Left forelimb (tissue), 1 donor: ENCODE measurements at regions not wholly inside any gene's neighbourhood (a gene's known extent, or its start where the extent isn't known, plus 50 kb on each side); places are given as distances from the start of the nearest gene placed in this dataset.

ENCODE experiments used
- DNase-seq: peaks from one replicate; pipeline ENCODE4 v3.0.0-alpha.2; 2018; ENCODE audit warnings: low spot score

DNA sequence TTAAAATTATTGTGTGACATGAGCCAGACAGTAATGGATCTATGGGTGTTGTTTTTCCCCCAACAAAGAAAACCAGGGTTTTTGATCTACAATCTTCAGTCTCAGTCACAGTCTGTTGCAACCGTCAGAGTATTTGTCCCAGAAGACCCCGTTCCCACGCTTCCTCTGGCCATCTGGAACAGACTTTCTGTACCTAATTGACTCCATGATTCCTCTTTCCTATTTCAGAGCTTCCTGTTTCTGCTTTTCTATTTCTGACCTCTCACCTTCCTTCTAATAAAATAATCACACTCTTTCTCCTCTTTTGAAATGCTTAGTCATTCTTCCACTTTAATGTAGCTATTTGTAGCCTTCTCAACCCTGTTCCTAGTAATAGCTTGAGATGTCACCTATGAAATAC is 1044.8 kb downstream of the DTWD2 start:
- no peak for DNase-seq

- no peak for DNase-seq
These were observed 1045.4 kb downstream of the DTWD2 start for GRCh38 chr5:117942861-117943519.

DNA sequence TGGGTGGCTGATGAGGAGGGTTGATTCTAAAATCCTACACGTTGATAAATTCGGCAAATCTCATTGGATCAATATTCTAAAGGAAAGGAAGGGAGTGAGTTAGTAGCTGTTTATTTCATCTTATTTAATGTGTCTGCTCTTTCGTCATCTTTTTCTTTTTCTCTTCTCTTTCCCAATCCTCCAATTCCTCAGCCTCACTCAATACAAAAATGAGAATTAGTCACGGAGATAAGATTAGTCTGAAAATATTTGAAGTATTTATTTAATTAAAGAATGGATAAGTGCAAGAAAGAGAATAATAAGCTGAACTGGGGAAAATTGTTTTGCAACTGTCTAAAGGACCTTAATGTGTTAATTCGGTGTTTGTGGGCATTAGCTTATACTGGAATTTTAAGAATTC is 1095.1 kb downstream of the DTWD2 start:
- DNase-seq: no peak

DNA sequence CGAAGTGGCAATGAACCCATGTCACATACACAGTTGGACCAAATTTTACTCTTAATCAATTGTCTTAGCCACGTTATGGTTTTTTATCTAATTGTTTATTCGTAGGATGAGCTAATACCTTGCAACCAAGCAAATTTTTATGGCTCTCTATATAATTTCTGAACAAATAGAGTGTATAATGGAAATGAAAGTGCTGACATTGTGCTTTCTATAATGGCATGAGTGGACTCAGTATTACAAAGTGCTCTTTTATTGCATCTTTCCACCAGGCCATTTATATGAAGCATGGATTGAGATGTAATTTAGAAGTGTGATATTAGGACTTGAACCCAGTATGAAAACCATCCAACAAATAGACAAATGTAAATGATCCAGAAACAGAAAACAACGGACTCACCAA is 1096.0 kb downstream of the DTWD2 start:
- DNase-seq: no peak

- no peak for DNase-seq
These were observed 1098.8 kb downstream of the DTWD2 start for GRCh38 chr5:117889596-117889995.

DNA sequence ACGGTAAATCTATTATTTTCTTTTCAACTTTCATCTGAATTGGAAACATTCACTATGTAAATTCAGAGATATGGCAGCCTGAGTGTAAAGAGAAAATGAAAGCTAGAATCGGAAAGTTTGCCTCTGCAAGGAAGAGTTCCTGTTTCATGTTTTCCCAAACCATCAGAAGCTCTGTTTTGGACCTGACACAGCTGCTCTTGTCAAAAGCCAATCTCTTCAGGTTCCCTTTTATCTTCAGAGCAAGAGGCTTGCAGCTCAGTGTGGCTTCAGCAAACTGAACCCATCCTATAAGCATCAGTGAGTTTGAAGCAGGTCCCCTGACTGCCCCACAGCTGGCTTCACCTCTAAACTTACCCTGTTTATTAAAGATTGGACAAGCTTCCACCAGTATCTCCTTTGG is 1099.7 kb downstream of the DTWD2 start:
- no peak for DNase-seq

DNA sequence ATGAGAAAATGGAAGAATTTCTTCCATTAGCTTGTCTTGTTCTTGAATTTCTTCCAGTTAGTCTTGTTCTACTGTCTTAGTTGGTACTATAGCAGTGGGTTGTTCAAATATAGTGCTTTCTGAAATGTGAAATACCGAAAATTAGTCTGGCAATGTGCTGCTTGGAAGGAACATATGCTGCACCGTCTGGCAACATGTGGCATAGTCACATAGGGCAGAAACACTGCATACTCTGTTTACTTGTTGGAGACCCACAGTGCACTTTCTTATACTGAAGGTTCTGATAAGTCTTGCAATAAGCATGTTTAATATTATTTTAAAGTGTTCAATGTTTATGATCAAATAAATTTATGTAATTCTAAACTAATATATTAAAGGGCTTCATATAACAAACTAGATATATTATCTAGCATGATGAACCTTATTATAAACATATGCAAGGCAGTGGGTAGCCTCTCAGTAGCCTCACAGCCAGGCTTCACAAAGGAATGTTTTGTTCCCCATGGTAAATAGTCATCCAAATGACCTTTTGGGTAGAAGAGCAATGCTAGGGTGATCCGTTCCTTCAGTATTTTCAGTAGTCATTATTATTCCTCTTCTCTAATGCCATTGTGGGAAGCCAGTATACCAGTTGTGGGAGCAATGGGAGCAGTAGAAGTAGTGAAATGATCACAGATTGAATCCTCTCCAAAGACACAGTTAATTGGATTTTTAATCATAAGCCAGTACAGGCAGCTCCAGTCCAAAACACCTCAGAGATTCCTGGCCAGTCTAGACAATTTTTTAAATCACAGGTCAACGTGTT is 1106.7 kb downstream of the DTWD2 start:
- DNase-seq: no peak

DNA sequence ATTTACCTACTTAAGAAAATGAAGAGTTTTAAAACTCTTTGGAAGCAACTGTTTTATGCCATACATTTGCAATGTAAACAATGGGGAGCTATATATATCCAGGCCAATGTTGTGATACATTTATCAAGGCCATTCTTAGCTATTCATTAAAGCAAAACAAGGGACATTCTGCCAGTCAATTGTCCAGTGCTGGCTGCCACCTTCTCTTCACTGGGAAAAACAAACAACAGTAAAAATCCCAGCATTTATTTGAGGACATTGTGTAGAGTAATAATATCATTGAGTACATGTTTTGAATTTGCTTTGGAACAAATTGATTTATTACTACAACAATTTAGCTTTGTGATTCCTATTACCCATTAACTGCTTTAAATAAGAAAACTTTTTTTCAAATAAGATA is 1107.4 kb downstream of the DTWD2 start:
- no peak for DNase-seq

DNA sequence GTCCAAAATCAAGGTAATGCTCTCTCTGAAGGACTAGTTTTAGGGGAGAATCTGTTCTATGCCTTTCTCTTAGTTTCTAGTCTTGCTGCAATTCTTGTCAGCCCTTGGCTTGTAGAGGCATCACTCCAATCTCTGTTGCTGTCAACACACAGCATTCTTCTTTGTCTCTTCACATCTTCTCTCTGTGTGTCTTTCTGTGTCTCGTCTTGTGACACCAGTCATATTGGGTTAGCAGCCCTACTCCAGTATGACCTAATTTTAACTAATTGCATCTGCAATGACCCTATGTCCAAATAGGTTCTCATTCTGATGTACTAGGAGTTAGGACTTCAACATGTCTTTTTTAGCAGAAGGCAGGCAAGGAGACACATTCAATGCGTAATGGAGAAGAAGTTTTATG is 1110.6 kb downstream of the DTWD2 start:
- no peak for DNase-seq

DNA sequence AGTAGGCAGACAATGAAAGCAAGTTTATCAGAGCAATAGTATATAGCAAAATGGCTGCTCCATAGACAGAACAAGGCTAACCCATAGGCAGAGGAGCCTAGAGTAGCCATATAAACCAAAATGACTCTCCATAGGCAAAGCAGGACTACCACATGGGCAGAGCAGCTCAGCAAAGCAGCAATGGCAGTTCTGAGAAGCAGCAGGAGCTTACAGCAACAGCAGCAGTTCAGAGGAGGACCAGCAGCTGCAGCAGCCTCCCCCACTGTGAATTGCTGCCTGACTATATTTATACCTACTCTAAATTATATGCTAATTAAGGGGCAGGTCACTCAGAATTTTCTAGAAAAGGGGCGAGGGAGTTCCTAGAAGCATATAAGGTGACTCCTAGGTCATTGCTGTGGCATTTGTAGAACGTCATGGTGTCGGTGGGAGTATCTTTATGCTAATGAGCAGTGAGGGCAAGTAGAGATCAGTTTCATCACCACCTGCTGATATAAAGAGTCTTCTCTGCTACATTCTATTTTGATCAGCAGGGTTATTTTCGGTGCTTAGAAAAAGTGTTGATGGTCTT is 1115.5 kb downstream of the DTWD2 start:
- no peak for DNase-seq

DNA sequence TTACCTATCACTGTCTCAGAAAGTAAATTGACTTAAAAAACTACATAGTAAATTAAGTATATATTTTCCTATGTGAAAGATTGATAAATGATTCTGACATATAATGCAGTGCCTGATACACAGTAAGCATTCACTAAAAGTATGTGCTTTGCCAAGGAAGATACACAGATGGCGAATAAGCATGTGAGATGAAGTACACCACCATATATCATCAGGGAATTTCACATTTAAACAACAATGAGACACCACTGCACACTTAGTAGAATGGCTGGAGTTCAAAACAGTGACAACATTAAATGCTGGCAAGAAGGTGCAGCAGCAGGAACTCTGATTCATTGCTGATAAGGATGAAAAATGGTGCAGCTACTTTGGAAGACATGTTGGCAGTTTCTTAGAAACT is 1118.8 kb downstream of the DTWD2 start:
- no peak for DNase-seq

DNA sequence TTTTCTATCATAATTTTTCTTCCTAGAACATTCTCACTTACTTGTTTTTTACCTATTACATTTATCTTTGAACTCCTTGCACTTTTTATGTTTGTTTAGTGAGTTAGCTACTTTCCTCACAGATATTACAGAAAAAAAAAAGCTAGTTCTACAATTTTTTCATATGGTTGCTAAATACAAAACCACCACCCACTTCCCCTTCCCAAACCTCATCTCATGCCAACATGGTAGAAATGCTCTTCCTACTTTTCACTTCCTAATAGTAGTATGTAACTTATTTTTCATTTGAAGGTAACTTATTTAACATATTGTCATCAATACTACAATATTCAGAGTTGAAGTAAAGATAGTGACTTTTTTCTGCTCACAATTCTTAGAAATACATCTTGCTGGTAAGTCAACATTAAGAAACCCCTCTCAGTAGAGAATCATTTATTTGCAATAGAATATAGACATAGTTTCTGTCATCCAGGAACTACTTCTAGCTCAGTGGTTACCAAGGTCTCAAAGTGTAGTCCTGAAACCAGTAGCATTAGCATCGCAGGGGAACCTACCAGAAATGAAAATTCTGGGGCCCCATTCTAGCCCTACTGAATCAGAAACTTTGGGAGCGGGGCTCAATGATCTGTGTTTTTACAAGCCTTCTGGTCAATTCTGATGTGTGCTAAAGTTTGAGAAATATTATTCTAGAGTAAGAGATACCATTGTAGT is 1124.6 kb downstream of the DTWD2 start:
- no peak for DNase-seq

DNA sequence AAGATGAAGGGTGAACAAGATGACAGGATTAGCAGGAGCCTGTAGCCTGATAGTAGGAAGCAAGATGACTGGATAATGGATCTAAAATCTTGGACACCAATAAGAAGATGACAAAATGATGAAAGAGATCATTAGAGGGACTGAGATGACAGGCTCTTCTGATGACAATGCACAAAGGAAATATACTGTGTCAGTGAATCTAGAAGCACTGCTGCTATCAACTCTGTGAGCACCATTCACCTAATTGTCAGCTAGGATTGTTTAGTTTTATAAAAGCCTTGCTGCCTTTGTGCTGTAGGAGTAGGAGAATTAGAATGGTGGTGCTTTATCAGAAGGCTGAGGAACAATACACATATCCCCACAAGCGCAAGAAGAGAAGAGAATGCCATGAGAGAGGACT is 1127.8 kb downstream of the DTWD2 start:
- DNase-seq: no peak

- DNase-seq: no peak
These were observed 1129.2 kb downstream of the DTWD2 start for GRCh38 chr5:117859176-117859575.

DNA sequence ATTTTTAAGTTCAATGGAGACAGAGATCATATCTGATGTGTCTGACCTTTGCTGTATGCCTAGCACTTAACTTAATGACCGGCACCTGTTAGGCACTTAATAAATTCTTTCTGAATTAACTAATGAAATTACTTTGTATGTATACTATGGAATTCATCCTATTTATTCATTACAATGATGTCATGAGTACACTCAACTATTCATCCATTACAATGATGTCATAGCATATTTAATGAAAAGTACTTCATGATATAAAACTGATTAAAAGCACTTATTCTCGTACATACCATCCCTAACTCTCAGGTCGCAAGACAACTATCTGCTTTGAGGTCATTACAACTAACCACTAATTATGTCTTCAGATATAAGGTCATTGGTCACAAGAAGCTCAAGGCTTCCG is 1131.6 kb downstream of the DTWD2 start:
- no peak for DNase-seq

GRCh38 chr5:117837786-117838185 is 1150.6 kb downstream of the DTWD2 start:
- no peak for DNase-seq

GRCh38 chr5:117833691-117834090 is 1154.7 kb downstream of the DTWD2 start:
- DNase-seq: no peak

DNA sequence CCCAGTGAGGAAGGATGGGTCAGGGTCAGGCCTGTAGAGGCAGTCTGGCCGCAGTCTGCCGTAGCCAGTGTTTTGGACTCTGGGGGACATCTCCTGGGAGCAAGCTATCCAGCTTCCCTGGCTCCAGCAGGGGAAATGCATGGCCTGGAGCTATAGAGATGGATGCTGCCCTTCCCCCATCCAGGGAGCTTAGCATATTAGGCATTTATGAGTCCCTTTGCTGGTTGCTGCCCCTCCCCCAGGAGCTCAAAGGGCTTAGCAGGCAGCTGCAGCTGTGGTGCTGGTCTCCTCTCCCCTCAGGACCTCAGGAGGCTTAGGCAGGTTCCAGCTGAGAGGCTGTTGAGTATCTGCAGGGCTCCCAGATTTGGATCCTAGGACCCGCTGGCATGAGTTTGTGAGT is 1158.7 kb downstream of the DTWD2 start:
- DNase-seq: no peak

GRCh38 chr5:117813850-117814249 is 1174.5 kb downstream of the DTWD2 start:
- DNase-seq: no peak

DNA sequence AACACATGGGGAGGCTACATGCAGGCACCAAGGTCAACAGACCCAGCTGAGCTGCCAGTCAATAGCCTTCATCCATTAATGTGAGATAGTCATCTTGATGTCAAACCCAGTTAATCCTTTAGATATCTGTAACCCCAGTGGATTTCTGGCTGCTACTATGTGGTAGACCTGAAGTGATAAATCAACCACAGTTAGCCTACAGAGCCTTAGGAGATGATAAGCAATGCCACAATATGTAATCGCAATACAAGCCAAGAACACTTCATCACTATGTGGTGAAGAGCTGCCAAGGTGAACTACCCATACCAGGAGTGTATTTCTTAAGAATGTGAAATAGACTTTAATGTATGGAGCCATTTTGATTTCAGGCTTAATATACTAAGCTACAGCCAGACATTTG is 1175.5 kb downstream of the DTWD2 start:
- DNase-seq: no peak

DNA sequence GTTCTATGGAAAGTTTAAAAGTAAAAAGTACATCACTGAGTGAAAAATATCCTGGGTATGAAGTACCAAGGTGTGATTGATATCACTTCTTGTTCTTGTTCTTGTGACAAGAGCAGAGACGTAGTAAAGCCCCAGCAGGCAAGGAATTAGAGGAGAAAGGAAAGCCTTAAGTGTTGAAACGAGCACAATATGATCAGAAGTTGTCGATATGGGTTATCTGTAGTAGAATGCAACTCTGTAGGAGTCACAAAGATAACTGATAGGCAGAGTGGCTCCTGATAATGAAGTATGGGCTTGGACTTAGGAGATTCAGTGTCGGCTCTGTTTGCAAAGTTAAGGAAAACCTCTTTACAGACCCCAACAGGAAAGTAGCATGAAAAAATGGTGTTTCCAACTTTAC is 1179.1 kb downstream of the DTWD2 start:
- DNase-seq: no peak

- DNase-seq: no peak
These were observed 1183.3 kb downstream of the DTWD2 start for GRCh38 chr5:117805058-117805457.

- DNase-seq: no peak
These were observed 1184.8 kb downstream of the DTWD2 start for GRCh38 chr5:117803533-117803932.
